Stimulated activated CD4-positive, alpha-beta T cell treated with anti-CD3 and anti-CD28 coated beads, Interleukin-4, amount 100 ng/mL, for 4 hours (primary cell): ENCODE measurements at regions not wholly inside any gene's neighbourhood (a gene's known extent, or its start where the extent isn't known, plus 50 kb on each side); places are given as distances from the start of the nearest gene placed in this dataset.
A peak's percentile ranks its signal among the peaks of the same experiment; 100 is the strongest.
"Not testable (repeated sequence)": the region's sequence is repeated elsewhere in the genome, so short reads cannot be mapped to it uniquely, and the experiment has no call there.

Experiments used
- DNase-seq, 2 experiments: peaks; one replicate each; pipeline ENCODE4 v3.0.0-alpha.2; 2020

DNA sequence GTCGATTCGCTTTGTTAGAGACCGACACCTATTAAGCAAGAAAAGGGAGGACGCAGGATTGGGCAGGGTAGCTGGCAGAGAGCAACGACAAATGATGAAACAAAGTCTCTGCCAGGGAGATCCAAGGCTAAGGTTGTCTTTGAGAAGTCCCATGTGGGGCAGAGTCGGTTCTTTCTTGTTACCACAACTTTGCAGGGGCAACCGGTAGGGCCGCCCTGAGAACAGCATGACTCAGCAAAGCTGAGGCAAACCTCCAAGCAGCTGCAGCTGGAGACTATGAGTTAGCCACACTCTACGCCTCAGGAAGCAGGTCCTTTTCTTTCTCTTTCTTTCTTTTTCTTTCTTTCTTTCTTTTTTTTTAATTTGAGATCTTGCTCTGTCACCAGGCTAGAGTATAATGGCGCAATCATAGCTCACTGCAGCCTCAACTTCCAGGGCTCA lies 452.3 kb upstream of the ID2 start:
- peak; percentile 22 to 48 for DNase-seq

DNA sequence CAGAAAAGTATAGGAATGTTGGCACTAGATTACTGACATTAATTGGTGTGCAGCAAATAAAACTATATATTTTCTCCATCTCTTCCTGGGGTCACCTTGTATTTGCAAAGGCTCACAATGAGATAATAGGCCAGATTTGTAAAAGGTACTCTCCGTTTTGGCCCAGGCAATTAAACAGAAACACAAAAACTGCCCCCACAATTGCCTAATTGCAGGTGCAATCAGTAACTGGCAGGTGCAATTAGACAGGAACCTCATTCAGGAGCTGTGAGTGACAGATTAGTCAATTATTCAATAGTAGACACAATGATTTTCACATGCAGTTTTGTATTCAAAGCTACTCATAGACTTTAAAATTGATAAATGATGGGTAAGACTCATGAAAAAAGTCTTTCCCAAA lies 451.4 kb upstream of the ID2 start:
- DNase-seq = no peak

- no peak for DNase-seq
These were observed 450.0 kb upstream of the ID2 start for GRCh38 chr2:8231902-8232301.

DNA sequence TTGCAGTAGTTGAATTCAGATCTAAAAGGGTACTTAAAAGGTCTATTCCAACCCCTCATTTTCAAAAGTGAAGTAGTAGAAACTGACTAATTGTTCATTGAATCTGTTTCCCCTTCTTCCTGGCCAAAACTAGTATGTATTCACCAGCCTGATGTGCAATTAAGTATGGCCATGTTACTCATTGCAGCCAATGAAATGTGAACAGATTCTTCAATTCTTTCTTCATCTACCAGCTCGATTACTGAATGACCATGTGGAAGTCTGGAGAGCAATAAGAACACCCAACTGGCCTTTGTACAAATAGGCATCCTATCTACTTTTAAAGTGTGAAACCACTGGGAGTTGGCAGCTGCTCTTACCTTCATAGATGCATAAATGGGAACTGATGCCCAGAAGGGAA lies 449.0 kb upstream of the ID2 start:
- DNase-seq = no peak

- no peak for DNase-seq
These were observed 447.6 kb upstream of the ID2 start for GRCh38 chr2:8234253-8234652.

GRCh38 chr2:8234757-8235374 lies 447.0 kb upstream of the ID2 start:
- no peak for DNase-seq

DNA sequence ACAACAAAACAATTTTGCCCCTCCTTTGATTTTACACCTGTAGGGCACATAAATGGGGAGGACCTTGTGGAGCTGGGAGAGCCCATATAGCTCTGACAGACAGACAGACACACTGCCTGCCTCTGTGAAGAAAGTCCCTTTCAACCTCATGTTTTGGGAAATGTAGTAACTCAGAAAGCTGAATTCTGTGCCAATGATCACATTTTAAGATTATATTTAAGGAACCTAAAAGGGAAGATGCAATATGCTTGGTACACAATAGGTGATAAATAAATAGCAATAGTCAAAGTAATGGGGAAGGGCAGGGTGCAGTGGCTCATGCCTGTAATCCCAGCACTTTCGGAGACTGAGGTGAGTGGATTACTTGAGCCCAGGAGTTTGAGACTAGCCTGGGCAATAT lies 446.4 kb upstream of the ID2 start:
- no peak for DNase-seq

- DNase-seq = no peak
These were observed 445.5 kb upstream of the ID2 start for GRCh38 chr2:8236391-8236790.

GRCh38 chr2:8238521-8239230 lies 443.2 kb upstream of the ID2 start:
- no peak for DNase-seq

DNA sequence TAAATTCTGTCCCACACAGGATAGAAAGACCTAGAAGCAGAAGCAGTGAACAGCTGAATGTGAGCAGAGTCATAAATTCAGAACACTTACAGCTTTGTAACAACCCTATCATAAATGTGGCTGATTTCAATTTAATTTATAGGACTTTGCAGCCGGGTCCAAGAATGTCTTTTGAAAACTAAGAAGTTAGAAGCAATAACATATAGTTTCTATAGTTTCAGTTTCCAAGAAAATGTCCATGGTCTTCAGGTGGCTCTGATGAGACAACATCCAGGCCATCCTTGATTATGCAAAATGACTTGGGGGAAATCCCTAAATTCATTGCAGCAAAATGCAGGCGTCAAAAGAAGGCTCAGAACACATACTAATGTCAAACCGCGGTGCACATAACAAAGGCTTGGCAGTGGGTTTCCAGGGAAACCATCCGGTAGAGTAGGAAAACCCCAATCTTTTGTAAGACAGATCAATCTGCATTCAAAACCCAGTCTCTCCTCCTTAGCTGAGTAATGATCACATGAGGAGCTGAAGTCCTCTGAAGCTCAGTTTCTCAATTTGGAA lies 442.2 kb upstream of the ID2 start:
- no peak for DNase-seq

- DNase-seq = no peak
These were observed 440.5 kb upstream of the ID2 start for GRCh38 chr2:8241317-8241716.

DNA sequence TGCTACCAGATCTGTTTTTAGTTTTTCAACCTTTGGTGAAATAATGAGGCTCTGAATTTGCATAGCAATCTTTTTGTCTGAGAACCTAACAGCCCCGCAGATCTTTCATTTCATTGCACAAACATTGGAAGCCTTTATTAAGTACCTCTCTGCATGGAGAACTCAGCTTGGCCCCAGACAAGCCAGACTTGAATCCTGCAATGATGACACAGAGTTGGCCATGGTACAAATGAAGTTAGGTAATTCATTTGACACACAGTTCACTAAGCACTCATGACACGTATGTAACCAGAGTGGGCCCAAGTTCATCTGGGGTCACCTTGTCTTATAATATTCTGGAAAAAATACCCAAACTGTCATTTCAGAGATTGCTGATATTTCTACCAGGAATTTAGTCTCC lies 439.1 kb upstream of the ID2 start:
- DNase-seq = no peak

DNA sequence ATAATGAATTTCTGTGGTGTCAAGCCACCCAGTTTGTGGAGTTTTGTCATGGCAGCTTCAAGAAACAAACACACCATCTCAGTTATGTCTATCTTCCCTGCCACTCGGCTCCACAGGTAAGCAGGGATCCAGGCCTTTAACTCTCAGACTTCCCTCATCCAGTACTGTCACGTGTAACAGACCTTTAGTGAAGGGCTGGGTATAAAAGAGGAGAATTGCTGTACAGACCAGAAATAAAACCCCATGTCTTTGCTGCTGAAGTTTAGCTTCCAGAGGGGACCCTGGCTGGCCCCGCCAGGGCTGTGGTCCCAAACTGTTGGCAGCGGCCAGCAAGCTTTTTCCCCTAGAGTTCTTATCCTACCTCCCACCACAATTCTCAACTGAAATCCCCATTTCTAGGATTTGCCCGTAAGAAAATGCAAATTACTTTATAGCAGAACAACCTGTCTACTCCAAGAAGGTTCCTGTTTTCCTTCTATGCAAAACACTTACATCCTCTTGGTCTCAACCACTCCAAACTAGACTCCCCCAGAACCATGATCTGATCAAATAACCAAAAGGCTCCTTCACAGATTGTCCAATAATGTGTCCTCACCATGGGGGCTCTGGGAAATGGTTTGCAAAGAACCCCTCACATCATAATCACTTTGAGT lies 438.0 kb upstream of the ID2 start:
- no peak for DNase-seq

DNA sequence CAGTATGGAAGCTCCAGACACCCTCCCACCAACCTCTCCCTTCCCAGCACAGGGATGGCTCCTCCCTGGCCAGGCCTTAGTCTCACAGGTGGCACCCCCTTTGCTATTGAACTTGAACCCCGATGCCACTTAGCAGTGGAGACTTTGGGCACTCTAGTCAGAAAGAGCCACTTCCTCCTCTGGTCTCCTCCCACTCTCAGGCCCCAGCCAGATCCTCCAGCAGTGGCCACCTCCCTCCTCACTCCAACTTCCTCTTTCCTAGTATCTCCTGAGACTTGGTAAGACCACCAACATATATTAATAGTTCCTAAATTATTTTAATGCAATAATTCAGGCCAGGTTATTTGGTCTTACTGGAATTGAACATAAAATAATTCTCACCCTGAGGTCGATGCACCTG lies 437.2 kb upstream of the ID2 start:
- no peak for DNase-seq

- DNase-seq = no peak
These were observed 435.7 kb upstream of the ID2 start for GRCh38 chr2:8246137-8246536.

GRCh38 chr2:8247905-8248622 lies 433.8 kb upstream of the ID2 start:
- DNase-seq = no peak

GRCh38 chr2:8248623-8248957 lies 433.3 kb upstream of the ID2 start:
- DNase-seq = no peak

- no peak for DNase-seq
These were observed 432.7 kb upstream of the ID2 start for GRCh38 chr2:8249141-8249540.

GRCh38 chr2:8249769-8250168 lies 432.1 kb upstream of the ID2 start:
- no peak for DNase-seq

DNA sequence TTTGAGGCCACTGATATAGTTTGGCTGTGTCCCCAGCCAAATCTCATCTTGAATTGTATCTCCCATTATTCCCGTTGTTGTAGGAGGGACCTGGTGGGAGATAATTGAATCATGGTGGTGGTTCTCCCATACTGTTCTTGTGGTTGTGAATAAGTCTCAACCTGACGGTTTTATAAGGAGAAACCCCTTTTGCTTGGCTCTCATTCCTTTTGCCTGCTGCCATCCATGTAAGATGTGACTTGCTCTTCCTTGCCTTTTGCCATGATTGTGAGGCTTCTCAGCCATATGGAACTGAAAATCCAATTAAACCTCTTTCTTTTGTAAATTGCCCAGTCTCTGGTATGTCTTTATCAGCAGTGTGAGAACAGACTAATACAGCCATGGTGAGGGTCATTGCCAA lies 431.6 kb upstream of the ID2 start:
- DNase-seq = not testable (repeated sequence)

GRCh38 chr2:8251291-8251690 lies 430.6 kb upstream of the ID2 start:
- DNase-seq = no peak

DNA sequence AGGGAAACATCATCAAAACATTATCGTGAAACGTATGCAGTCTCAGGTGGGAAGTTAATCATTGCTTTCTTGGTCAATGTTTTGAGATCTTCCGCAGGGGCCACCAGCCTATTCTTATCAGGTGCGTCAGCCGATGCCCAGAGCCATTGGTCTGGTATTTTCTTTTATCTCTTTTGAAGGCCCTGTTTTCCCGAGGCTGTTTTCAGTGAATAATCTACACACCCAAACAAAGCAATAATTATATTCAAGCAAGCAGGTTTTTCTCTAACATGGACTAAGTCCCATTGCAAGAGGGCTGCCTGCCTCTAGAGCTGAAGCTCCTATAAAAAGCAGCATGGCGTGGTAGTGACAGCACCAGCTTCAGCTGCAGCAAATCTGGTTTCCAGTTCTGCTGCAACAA lies 430.0 kb upstream of the ID2 start:
- no peak for DNase-seq

GRCh38 chr2:8252997-8253694 lies 428.7 kb upstream of the ID2 start:
- DNase-seq = no peak
